ENCODE measurements at regions not wholly inside any gene's neighbourhood (a gene's known extent, or its start where the extent isn't known, plus 50 kb on each side); places are given as distances from the start of the nearest gene placed in this dataset.

DNA sequence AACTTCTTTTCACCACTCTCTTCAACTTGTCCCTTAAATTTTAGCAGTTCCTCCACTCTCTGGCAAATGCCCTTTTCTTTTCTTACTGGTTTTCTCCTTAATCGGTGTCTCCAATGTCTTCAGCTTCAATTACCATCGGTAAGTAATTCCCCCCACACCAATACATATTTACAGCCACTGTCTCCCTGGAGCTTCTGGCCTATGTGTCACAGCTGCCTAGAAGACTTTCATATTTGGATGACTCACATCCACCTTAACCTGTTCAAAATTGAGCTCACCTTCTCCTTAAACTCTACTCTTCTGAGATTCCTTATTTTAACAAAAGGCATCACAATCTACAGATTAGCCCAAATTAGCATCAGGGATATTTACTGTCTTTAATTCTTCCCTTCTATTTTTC is 380.4 kb downstream of the POM121L12 start:
- no peaks in the 10 kb centered on the region for H4K20me1 ChIP-seq (ENCODE audit: insufficient read depth, low read length)
- H3K9ac ChIP-seq (ENCODE audit: low read length), result no peak overlapping the region
- no peaks in the 10 kb centered on the region for H3K79me2 ChIP-seq (ENCODE audit: low read length)
- H3K9me3 ChIP-seq (ENCODE audit: insufficient read depth, low read length), result no peaks in the 10 kb centered on the region
- TF ChIP-seq, protein P1, sequence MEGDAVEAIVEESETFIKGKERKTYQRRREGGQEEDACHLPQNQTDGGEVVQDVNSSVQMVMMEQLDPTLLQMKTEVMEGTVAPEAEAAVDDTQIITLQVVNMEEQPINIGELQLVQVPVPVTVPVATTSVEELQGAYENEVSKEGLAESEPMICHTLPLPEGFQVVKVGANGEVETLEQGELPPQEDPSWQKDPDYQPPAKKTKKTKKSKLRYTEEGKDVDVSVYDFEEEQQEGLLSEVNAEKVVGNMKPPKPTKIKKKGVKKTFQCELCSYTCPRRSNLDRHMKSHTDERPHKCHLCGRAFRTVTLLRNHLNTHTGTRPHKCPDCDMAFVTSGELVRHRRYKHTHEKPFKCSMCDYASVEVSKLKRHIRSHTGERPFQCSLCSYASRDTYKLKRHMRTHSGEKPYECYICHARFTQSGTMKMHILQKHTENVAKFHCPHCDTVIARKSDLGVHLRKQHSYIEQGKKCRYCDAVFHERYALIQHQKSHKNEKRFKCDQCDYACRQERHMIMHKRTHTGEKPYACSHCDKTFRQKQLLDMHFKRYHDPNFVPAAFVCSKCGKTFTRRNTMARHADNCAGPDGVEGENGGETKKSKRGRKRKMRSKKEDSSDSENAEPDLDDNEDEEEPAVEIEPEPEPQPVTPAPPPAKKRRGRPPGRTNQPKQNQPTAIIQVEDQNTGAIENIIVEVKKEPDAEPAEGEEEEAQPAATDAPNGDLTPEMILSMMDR (IDR thresholded peaks at IDR 0.05; ENCODE audit: low read depth, low read length), result no peak
- TF ChIP-seq EZH2phosphoT487 (IDR thresholded peaks at IDR 0.05; ENCODE audit: low read depth), result no peak
- H3K4me1 ChIP-seq (ENCODE audit: low read length), result no peaks in the 10 kb centered on the region
- no peak overlapping the region for H3K4me2 ChIP-seq (ENCODE audit: low read length)
- no peak overlapping the region for H2AFZ ChIP-seq (ENCODE audit: low read depth, low read length)
- no peak overlapping the region for H3K4me3 ChIP-seq (ENCODE audit: low read length)
- H3K27ac ChIP-seq (ENCODE audit: low read length), result no peak overlapping the region
- no peaks in the 10 kb centered on the region for H3K27me3 ChIP-seq (ENCODE audit: low read depth, low read length)
- H3K36me3 ChIP-seq (replicated peaks; ENCODE audit: low read depth, low read length), result no peaks in the 10 kb centered on the region

DNA sequence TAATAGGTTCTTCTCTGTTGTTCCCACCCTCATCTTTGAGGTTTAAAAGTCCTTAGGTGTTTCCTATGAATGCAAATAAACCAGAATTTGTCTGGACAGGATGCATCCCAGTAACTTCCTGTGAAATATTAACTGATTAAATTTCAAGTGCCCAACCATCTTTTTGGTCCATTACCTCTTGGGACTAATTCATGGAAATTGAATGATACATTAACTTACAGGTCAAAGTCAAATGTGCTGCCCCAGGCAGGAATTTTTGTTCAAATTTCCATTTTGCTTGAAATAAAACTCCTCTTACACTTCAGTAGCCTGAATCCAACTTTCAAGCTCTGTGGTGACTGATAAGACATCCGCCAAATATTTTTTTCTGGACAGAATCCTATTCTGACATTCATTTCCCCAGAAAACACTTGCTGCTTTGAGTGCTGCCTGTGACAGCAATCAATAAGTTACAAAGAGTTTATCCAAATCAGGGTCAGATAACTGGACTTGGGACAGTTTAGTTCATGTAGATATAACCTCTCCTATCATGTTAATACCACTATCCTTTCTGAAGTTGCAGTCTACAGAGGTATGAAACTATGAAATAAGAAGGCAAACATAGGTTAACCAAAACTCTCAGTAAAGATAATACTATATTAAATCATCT is 383.5 kb downstream of the POM121L12 start:
- Histone ChIP-seq H2AFZ (ENCODE audit: low read depth, low read length) (no peak overlapping the region), H3K27me3 (ENCODE audit: low read depth, low read length) (no peaks in the 10 kb centered on the region), H4K20me1 (ENCODE audit: insufficient read depth, low read length) (no peaks in the 10 kb centered on the region), H3K4me3 (ENCODE audit: low read length) (no peak overlapping the region), H3K9me3 (ENCODE audit: insufficient read depth, low read length) (no peaks in the 10 kb centered on the region), H3K4me2 (ENCODE audit: low read length) (no peak overlapping the region), H3K27ac (ENCODE audit: low read length) (no peak overlapping the region), H3K4me1 (ENCODE audit: low read length) (no peaks in the 10 kb centered on the region), H3K79me2 (ENCODE audit: low read length) (no peaks in the 10 kb centered on the region), H3K36me3 (replicated peaks; ENCODE audit: low read depth, low read length) (no peaks in the 10 kb centered on the region), H3K9ac (ENCODE audit: low read length) (no peak overlapping the region)
- no peak for TF ChIP-seq EZH2phosphoT487 (IDR thresholded peaks at IDR 0.05; ENCODE audit: low read depth)
- TF ChIP-seq, protein P1 (IDR thresholded peaks at IDR 0.05; ENCODE audit: low read depth, low read length), result no peak

DNA sequence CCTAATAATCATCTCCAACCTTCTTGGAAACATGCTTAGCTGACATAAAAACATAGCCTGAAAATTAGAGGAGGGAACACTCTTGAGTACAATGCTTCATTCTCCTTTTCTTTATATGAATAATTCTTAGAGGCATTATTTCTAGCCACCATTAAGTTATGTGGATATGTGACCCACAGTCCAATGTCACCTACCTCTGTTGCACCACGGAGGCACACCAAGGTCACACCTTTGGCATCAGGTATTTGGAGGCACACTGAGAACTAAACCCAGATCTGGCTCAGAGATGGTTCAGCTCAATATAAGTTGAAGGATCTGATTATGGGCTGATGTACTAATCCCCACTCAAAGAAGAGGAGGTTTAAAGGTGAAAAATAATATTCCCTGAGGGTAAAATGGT is 385.1 kb downstream of the POM121L12 start:
- H2AFZ ChIP-seq (ENCODE audit: low read depth, low read length), result no peak overlapping the region
- TF ChIP-seq, protein P1 (IDR thresholded peaks at IDR 0.05; ENCODE audit: low read depth, low read length), result no peak
- no peak for TF ChIP-seq EZH2phosphoT487 (IDR thresholded peaks at IDR 0.05; ENCODE audit: low read depth)

DNA sequence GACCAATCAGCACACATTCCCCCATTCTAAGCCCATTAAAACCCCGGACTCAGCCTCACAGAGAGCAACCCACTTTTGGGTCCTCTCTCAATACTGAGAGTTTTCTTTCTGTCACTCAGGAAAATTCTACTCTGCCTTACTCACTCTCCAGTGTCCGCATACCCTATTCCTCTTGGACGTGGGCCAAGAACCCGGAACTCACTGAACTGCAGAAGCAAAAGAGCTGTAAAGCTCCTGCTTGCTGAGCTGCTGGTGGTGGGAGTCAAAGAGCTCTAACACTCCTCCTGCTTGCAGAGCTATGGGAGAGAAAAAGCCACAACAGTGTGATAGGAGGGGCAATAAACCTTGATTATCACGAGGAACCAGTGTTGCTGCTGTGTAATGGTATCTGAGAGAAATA is 386.9 kb downstream of the POM121L12 start:
- Histone ChIP-seq H3K79me2 (ENCODE audit: low read length) (no peaks in the 10 kb centered on the region), H3K4me1 (ENCODE audit: low read length) (no peaks in the 10 kb centered on the region), H3K36me3 (replicated peaks; ENCODE audit: low read depth, low read length) (no peaks in the 10 kb centered on the region), H3K27ac (ENCODE audit: low read length) (no peak overlapping the region), H3K9me3 (ENCODE audit: insufficient read depth, low read length) (no peaks in the 10 kb centered on the region), H3K4me3 (ENCODE audit: low read length) (no peak overlapping the region), H3K27me3 (ENCODE audit: low read depth, low read length) (no peaks in the 10 kb centered on the region), H2AFZ (ENCODE audit: low read depth, low read length) (no peak overlapping the region), H4K20me1 (ENCODE audit: insufficient read depth, low read length) (no peaks in the 10 kb centered on the region), H3K9ac (ENCODE audit: low read length) (no peak overlapping the region), H3K4me2 (ENCODE audit: low read length) (no peak overlapping the region)
- no peak for TF ChIP-seq EZH2phosphoT487 (IDR thresholded peaks at IDR 0.05; ENCODE audit: low read depth)
- TF ChIP-seq, protein P1 (IDR thresholded peaks at IDR 0.05; ENCODE audit: low read depth, low read length), result no peak

More for the DNA sequence above, 385.1 kb downstream of the POM121L12 start:
- no peak overlapping the region for H3K27ac ChIP-seq (ENCODE audit: low read length)
- no peaks in the 10 kb centered on the region for H3K4me1 ChIP-seq (ENCODE audit: low read length)
- no peaks in the 10 kb centered on the region for H3K36me3 ChIP-seq (replicated peaks; ENCODE audit: low read depth, low read length)
- no peak overlapping the region for H3K9ac ChIP-seq (ENCODE audit: low read length)
- H3K9me3 ChIP-seq (ENCODE audit: insufficient read depth, low read length), result no peaks in the 10 kb centered on the region
- no peaks in the 10 kb centered on the region for H3K79me2 ChIP-seq (ENCODE audit: low read length)
- no peak overlapping the region for H3K4me3 ChIP-seq (ENCODE audit: low read length)
- H3K27me3 ChIP-seq (ENCODE audit: low read depth, low read length), result no peaks in the 10 kb centered on the region
- H4K20me1 ChIP-seq (ENCODE audit: insufficient read depth, low read length), result no peaks in the 10 kb centered on the region
- H3K4me2 ChIP-seq (ENCODE audit: low read length), result no peak overlapping the region
